Heart left ventricle (tissue), 16 donors: ENCODE measurements at regions not wholly inside any gene's neighbourhood (a gene's known extent, or its start where the extent isn't known, plus 50 kb on each side); places are given as distances from the start of the nearest gene placed in this dataset.

Source experiments
- ATAC-seq, 4 donors: fragments of 200-7000 bp; cut with Tn5 transposase; one replicate each; pipeline ENCODE4 v1.9.1; 2020 to 2022; ENCODE audit warnings: moderate library complexity in 4 of 4, mild to moderate bottlenecking in 3 of 4, moderate number of reproducible peaks in 1 of 4
- DNase-seq, 5 donors: peaks; one replicate each; pipeline ENCODE4 v3.0.0-alpha.2; 2020
- H3K27ac ChIP-seq, 12 donors: fragments of 200-600 bp; sonication (generic) in 4 of 12; one replicate each; pipeline versions ENCODE4 v1.5.0 to v1.8.0; 2016 to 2022; ENCODE audit warnings: mild to moderate bottlenecking in 2 of 12
- H3K27me3 ChIP-seq, 9 donors: fragments of 200-600 bp; sonication (generic) in 2 of 9; one replicate each; pipeline versions ENCODE4 v1.5.1 to v1.8.0; 2016 to 2022; ENCODE audit warnings: mild to moderate bottlenecking in 3 of 9
- H3K36me3 ChIP-seq, 9 donors: fragments of 200-600 bp; sonication (generic) in 2 of 9; one replicate each; pipeline versions ENCODE4 v1.5.0 to v1.8.0; 2018 to 2022; ENCODE audit warnings: mild to moderate bottlenecking in 2 of 9
- H3K4me1 ChIP-seq, 12 donors: fragments of 200-600 bp; sonication (generic) in 4 of 12; one replicate each; pipeline versions ENCODE4 v1.5.0 to v1.8.0; 2016 to 2022; ENCODE audit warnings: mild to moderate bottlenecking in 3 of 12
- H3K4me3 ChIP-seq, 12 donors: fragments of 200-600 bp; sonication (generic) in 4 of 12; one replicate each; pipeline versions ENCODE4 v1.5.0 to v1.8.0; 2017 to 2022; ENCODE audit warnings: mild to moderate bottlenecking in 9 of 12, moderate library complexity in 4 of 12
- H3K9me3 ChIP-seq, 12 donors: fragments of 200-600 bp; sonication (generic) in 4 of 12; one replicate each; pipeline versions ENCODE4 v1.5.0 to v1.8.0; 2016 to 2022; ENCODE audit warnings: mild to moderate bottlenecking in 1 of 12
- CTCF ChIP-seq, 12 donors: fragments of 200-600 bp; sonication (generic) in 4 of 12; IDR thresholded peaks; one replicate each; pipeline versions ENCODE4 v1.5.0 to v1.8.0; 2018 to 2022; ENCODE audit warnings: antibody characterized with exemption in 12 of 12, mild to moderate bottlenecking in 5 of 12
- POLR2A ChIP-seq, 2 donors: fragments of 450-650 bp; IDR thresholded peaks; one replicate each; pipeline ENCODE4 v1.6.1; 2017; ENCODE audit warnings: antibody characterized with exemption in 2 of 2, mild to moderate bottlenecking in 2 of 2, moderate library complexity in 2 of 2
- WGBS, 4 donors: extraction: QIAGEN DNeasy Blood & Tissue Kit in 2 of 4; methylation state at CpG; one replicate each; pipeline versions ENCODE4 v1.1.5 to v1.1.7; 2013 to 2018; 5-methylcytosine and 5-hydroxymethylcytosine counted together
- intact Hi-C, 10 donors: fragments of 100-400 bp; cut with DNase I; formaldehyde crosslinking; loops; one replicate each; pipeline versions ENCODE4 v1.11.1 to v1.14.2; 2022
- donor health status: ischemic (EF 13 %, LVEDD 7.1; RV severe dilation, severe dysfunction).
- donor health status: healthy with polysubstance abuse.
- donor health status: DM: no; HTN: yes; CAD: no.
- donor health status: DM: no; HTN: no; CAD: no.
- donor health status: ischemic (EF 25% LVEDD 6.9; RV normal size, moderate dysfunction).
- donor health status: ischemic (EF 25% LVEDD 5.7; RV mildly dilated, moderate dysfunction).
- donor health status: healthy.
- donor health status: DM: yes; HTN: yes; CAD: no.
- donor health status: ischemic (EF 35%, LVEDD 5.7; RV mildly dilated, moderate dysfunction).
- donor health status: nonischemic (EF 11% LVEDD 7.7; RV severe dilation, severe dysfunction).
- donor health status: DM: yes; HTN: yes; CAD: no.
- donor health status: PGD.
- donor health status: ischemic (EF 29% LVEDD 5.4; RV normal size, mild dysfunction).
- donor health status: nonischemic (EF 23%, LVEDD 6.1; RV moderate dilation, normal function).

- no peaks in the 10 kb centered on the region for H3K9me3 ChIP-seq
- H3K27me3 ChIP-seq, result no peaks in the 10 kb centered on the region
- no peak for TF ChIP-seq POLR2A (IDR thresholded peaks at IDR 0.05)
- TF ChIP-seq CTCF (IDR thresholded peaks at IDR 0.05), result no peak
- H3K4me3 ChIP-seq, result no peak overlapping the region
- no peaks in the 10 kb centered on the region for H3K4me1 ChIP-seq
- DNase-seq, result no peak
- 50 to 77% (median 70%) methylated on average over 2 of the region's 2 CpGs for WGBS, 4 donors
- no peak for ATAC-seq
- intact Hi-C loops, result no loop called here
- no peaks in the 10 kb centered on the region for H3K36me3 ChIP-seq
- H3K27ac ChIP-seq, result no peak overlapping the region
These were observed 211.8 kb downstream of the GLUD2 start for GRCh38 chrX:121259170-121259569.

GRCh38 chrX:121260596-121261240 lies 213.3 kb downstream of the GLUD2 start:
- Histone ChIP-seq H3K9me3 (no peaks in the 10 kb centered on the region), H3K36me3 (no peaks in the 10 kb centered on the region), H3K27me3 (no peaks in the 10 kb centered on the region), H3K4me3 (no peak overlapping the region), H3K4me1 (no peaks in the 10 kb centered on the region), H3K27ac (no peak overlapping the region)
- ATAC-seq (no peak), DNase-seq (no peak)
- no peak for TF ChIP-seq CTCF (IDR thresholded peaks at IDR 0.05)
- TF ChIP-seq POLR2A (IDR thresholded peaks at IDR 0.05), result no peak
- intact Hi-C loops, result no loop called here
- WGBS, 4 donors, result 63 to 77% (median 68%) methylated on average over 2 of the region's 2 CpGs

- WGBS, 4 donors, result 70 to 86% (median 80%) methylated on average over 3 of the region's 3 CpGs
- Histone ChIP-seq H3K4me3 (no peak overlapping the region), H3K36me3 (no peaks in the 10 kb centered on the region), H3K9me3 (peaks cover 0 to 15% (median 0%) of the 10 kb centered on the region in 12 donors), H3K4me1 (no peaks in the 10 kb centered on the region), H3K27me3 (no peaks in the 10 kb centered on the region), H3K27ac (no peak overlapping the region)
- no peak for TF ChIP-seq POLR2A (IDR thresholded peaks at IDR 0.05)
- no peak for TF ChIP-seq CTCF (IDR thresholded peaks at IDR 0.05)
- intact Hi-C loops, result no loop called here
- ATAC-seq (no peak), DNase-seq (no peak)
These were observed 236.5 kb downstream of the GLUD2 start for GRCh38 chrX:121283921-121284320.

GRCh38 chrX:121298499-121298898 lies 251.1 kb downstream of the GLUD2 start:
- H3K4me3 ChIP-seq, result no peak overlapping the region
- intact Hi-C loops, result no loop called here
- no peak overlapping the region for H3K27ac ChIP-seq
- TF ChIP-seq CTCF (IDR thresholded peaks at IDR 0.05), result no peak
- H3K4me1 ChIP-seq, result no peaks in the 10 kb centered on the region
- 50 to 91% (median 76%) methylated on average over 1 of the region's 1 CpG for WGBS, 4 donors
- ATAC-seq (no peak), DNase-seq (no peak)
- H3K36me3 ChIP-seq, result no peaks in the 10 kb centered on the region
- no peaks in the 10 kb centered on the region for H3K9me3 ChIP-seq
- no peaks in the 10 kb centered on the region for H3K27me3 ChIP-seq
